HL-60 (cell line): ENCODE measurements at regions not wholly inside any gene's neighbourhood (a gene's known extent, or its start where the extent isn't known, plus 50 kb on each side); places are given as distances from the start of the nearest gene placed in this dataset.

Experiments
- DNase-seq, 2 experiments: peaks; one replicate each; pipeline ENCODE4 v3.0.0-alpha.2; 2010 to 2020; ENCODE audit warnings: low read depth in 1 of 2, low spot score in 1 of 2
- H3K27ac ChIP-seq: fragments of 250-450 bp; sonication (Bioruptor Pico); replicated peaks from 2 replicates; pipeline ENCODE4 v1.5.1; 2020; ENCODE audit warnings: mild to moderate bottlenecking, moderate library complexity
- H3K27me3 ChIP-seq: fragments of 250-450 bp; sonication (Bioruptor Pico); 2 replicates; pipeline ENCODE4 v1.5.1; 2021; ENCODE audit warnings: mild to moderate bottlenecking, moderate library complexity; ENCODE audit not compliant: insufficient read depth, poor library complexity, severe bottlenecking
- H3K4me3 ChIP-seq: replicated peaks from 2 replicates; pipeline ENCODE4 v1.5.1; 2011; ENCODE audit warnings: mild to moderate bottlenecking, control low read depth, low read length; ENCODE audit not compliant: insufficient read depth
- GABPA ChIP-seq: IDR thresholded peaks from 2 replicates; pipeline ENCODE4 v1.6.1; 2012; ENCODE audit warnings: low read depth
- POLR2AphosphoS5 ChIP-seq: IDR thresholded peaks from 2 replicates; pipeline ENCODE4 v1.6.1; 2012; ENCODE audit warnings: low read depth
- SPI1 ChIP-seq: IDR thresholded peaks from 2 replicates; pipeline ENCODE4 v1.6.1; 2012; ENCODE audit warnings: low read depth, mild to moderate bottlenecking, borderline replicate concordance
- TF ChIP-seq, protein P1 (sequence below): IDR thresholded peaks from one replicate; pipeline ENCODE4 v1.5.1; 2011; ENCODE audit warnings: low read length, control low read depth, inconsistent platforms; ENCODE audit not compliant: insufficient read depth
- TF ChIP-seq, protein P2 (sequence below): IDR thresholded peaks from 2 replicates; pipeline ENCODE4 v1.6.1; 2012; ENCODE audit warnings: low read depth; ENCODE audit not compliant: insufficient replicate concordance

DNA sequence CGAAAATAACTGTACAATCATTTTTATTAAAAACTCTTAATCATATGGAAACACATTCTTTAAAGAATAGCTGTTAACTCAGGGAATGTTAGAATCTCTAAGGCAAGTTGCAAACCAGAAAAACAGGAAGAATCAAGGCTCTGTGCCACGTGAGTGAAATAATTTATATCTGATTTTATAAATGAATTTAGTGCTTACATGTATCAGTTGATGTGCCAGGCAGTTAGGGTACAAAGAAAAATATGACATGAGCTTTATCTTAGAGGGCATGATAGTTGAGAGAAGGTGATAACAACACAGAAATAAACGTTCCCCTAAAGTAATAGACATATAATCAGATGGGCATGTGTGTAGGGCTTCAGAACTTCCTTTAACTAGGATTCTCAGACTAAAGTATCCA, 734.5 kb upstream of the CCDC179 start:
- no peak for DNase-seq
- no peak overlapping the region for H3K27ac ChIP-seq
- H3K27me3 ChIP-seq = no peaks in the 10 kb centered on the region
- TF ChIP-seq, protein P1, sequence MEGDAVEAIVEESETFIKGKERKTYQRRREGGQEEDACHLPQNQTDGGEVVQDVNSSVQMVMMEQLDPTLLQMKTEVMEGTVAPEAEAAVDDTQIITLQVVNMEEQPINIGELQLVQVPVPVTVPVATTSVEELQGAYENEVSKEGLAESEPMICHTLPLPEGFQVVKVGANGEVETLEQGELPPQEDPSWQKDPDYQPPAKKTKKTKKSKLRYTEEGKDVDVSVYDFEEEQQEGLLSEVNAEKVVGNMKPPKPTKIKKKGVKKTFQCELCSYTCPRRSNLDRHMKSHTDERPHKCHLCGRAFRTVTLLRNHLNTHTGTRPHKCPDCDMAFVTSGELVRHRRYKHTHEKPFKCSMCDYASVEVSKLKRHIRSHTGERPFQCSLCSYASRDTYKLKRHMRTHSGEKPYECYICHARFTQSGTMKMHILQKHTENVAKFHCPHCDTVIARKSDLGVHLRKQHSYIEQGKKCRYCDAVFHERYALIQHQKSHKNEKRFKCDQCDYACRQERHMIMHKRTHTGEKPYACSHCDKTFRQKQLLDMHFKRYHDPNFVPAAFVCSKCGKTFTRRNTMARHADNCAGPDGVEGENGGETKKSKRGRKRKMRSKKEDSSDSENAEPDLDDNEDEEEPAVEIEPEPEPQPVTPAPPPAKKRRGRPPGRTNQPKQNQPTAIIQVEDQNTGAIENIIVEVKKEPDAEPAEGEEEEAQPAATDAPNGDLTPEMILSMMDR = no peak
- TF ChIP-seq, protein P2, sequence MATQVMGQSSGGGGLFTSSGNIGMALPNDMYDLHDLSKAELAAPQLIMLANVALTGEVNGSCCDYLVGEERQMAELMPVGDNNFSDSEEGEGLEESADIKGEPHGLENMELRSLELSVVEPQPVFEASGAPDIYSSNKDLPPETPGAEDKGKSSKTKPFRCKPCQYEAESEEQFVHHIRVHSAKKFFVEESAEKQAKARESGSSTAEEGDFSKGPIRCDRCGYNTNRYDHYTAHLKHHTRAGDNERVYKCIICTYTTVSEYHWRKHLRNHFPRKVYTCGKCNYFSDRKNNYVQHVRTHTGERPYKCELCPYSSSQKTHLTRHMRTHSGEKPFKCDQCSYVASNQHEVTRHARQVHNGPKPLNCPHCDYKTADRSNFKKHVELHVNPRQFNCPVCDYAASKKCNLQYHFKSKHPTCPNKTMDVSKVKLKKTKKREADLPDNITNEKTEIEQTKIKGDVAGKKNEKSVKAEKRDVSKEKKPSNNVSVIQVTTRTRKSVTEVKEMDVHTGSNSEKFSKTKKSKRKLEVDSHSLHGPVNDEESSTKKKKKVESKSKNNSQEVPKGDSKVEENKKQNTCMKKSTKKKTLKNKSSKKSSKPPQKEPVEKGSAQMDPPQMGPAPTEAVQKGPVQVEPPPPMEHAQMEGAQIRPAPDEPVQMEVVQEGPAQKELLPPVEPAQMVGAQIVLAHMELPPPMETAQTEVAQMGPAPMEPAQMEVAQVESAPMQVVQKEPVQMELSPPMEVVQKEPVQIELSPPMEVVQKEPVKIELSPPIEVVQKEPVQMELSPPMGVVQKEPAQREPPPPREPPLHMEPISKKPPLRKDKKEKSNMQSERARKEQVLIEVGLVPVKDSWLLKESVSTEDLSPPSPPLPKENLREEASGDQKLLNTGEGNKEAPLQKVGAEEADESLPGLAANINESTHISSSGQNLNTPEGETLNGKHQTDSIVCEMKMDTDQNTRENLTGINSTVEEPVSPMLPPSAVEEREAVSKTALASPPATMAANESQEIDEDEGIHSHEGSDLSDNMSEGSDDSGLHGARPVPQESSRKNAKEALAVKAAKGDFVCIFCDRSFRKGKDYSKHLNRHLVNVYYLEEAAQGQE = no peak
- TF ChIP-seq GABPA (no peak), POLR2AphosphoS5 (no peak), SPI1 (no peak)
- no peak overlapping the region for H3K4me3 ChIP-seq

DNA sequence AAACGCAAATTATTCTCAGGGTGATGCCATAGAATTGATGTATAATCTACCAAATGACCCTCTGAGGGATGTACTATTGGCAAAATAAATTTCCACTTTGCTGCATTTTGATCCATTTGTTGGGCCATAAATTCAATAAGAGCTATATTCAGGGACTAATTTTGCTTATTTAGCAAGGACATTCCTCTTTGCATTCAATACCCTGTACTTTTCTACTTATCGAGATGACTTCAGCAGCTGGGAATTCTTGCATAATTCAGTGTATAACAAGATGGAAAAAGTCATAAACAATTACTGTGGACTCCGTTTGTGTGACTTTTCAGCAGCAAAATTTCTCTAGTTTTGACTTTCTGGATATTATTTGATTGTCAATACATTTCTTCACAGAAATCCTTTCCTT, 744.7 kb upstream of the CCDC179 start:
- H3K27ac ChIP-seq = no peak overlapping the region
- H3K4me3 ChIP-seq = no peak overlapping the region
- no peak for DNase-seq
- TF ChIP-seq, protein P2 = no peak
- TF ChIP-seq POLR2AphosphoS5 (no peak), SPI1 (no peak), GABPA (no peak)
- TF ChIP-seq, protein P1 = no peak
- no peaks in the 10 kb centered on the region for H3K27me3 ChIP-seq

DNA sequence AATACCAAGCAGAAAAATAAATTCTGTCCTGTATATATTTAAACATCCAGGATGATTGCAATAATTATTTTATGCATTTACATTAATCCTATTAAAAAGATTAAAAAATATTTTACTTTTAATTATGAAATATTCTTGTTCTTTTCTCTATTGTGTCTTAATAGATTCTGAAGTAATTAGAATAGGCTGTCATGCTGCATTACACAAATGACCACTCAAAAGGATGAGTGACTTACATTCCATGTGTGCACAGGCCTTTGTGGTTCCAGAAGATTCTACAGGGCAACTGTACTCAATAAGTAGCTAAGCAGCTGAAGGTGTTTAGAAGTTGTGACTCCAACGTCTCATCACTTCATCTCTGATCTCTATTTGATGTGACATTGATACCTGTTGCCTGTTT, 745.9 kb upstream of the CCDC179 start:
- no peak overlapping the region for H3K27ac ChIP-seq
- H3K27me3 ChIP-seq = no peaks in the 10 kb centered on the region
- no peak for DNase-seq
- H3K4me3 ChIP-seq = no peak overlapping the region
- TF ChIP-seq POLR2AphosphoS5 = no peak

DNA sequence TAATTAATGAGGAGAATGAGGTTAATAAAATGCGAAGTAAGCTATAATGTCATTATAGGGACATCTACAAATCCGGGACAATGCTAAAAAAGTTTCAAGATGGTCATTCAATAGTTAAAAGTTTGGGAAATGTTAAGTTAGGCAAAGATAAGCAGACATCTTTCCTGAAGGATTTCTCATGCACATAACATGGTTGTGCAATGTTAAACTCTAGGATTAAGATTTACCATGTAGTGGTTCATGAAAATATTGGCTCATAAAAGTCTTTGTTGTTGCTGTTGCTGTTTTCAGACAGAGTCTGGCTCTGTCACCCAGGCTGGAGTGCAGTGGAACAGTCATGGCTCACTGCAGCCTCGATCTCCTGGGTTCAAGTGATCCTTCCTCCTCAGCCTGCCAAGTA, 751.5 kb upstream of the CCDC179 start:
- Histone ChIP-seq H3K27me3 (no peaks in the 10 kb centered on the region), H3K4me3 (no peak overlapping the region), H3K27ac (no peak overlapping the region)
- no peak for TF ChIP-seq SPI1
- no peak for TF ChIP-seq POLR2AphosphoS5
- TF ChIP-seq, protein P2 = no peak
- TF ChIP-seq, protein P1 = no peak
- TF ChIP-seq GABPA = no peak
- DNase-seq = no peak
